Left cardiac atrium (tissue), 4 donors: ENCODE measurements at regions not wholly inside any gene's neighbourhood (a gene's known extent, or its start where the extent isn't known, plus 50 kb on each side); places are given as distances from the start of the nearest gene placed in this dataset.
"Not testable (repeated sequence)": the region's sequence is repeated elsewhere in the genome, so short reads cannot be mapped to it uniquely, and the experiment has no call there.

Experiments
- ATAC-seq, 2 donors: fragments of 200-7000 bp; cut with Tn5 transposase; one replicate each; pipeline ENCODE4 v1.9.1; 2020; ENCODE audit warnings: mild to moderate bottlenecking in 2 of 2, moderate library complexity in 2 of 2
- DNase-seq: peaks from one replicate; pipeline ENCODE4 v3.0.0-alpha.2; 2020
- intact Hi-C, 2 donors: fragments of 100-400 bp; cut with DNase I; formaldehyde crosslinking; loops; one replicate each; pipeline versions ENCODE4 v1.14.1 to v1.15.1; 2022 to 2023
- donor health status: DM: no; HTN: yes; CAD: no.
- donor health status: DM: no; HTN: yes; CAD: no; lungs with severe emphysema.
- donor health status: DM: yes; HTN: yes; CAD: no.
- donor health status: Dilated cardiomyopathy.

DNA sequence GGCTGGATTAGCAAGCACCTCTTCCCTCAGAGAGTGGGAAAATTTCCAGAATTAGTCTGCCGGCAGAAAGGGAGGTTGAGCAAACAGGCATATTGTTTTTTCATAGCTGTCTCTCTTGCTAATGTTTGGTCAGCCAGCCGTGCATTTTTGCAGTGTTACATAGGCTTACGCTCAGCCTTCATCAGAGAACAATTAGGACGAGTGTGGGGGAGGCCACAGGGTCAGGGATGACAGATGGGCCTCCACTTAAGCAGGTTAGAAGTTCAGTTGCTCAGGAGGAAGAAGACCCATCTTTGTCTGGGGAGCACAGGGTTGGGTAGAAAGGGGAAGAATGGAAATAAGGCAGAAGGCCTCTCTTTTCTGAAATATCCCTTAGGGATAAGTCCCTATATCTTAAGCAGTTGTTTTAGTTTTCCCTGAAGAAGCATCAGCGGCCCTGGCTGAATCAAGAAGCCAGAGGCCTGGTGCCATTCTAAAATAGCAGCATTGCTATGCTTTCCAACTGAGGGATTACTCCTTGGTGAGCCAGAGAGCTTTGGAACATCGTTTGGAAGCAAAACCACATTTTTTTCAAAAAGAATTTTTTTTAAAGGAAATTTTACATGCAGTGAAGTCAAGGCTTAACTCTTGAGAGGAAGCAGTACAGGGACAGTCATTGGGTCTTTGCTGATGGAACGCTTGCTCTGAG, 118.8 kb downstream of the SMIM20 start:
- intact Hi-C loops: loop anchor here in 1 of 2 donors (10.0 kb wide), 1 partner anchor 982 kb away; no protein-coding TSS in a partner anchor
- ATAC-seq (peak; percentile 51 to 56), DNase-seq (no peak)

- intact Hi-C loops: loop anchor here in 1 of 2 donors (10.0 kb wide), 1 partner anchor 981 kb away; no protein-coding TSS in a partner anchor
- no peak for DNase-seq
- ATAC-seq: no peak
These were observed 119.4 kb downstream of the SMIM20 start for GRCh38 chr4:26033389-26033788.

- ATAC-seq: no peak
- no peak for DNase-seq
- intact Hi-C loops: loop anchor here in 1 of 2 donors (10.0 kb wide), 1 partner anchor 980 kb away; no protein-coding TSS in a partner anchor
These were observed 120.8 kb downstream of the SMIM20 start for GRCh38 chr4:26034849-26035248.

DNA sequence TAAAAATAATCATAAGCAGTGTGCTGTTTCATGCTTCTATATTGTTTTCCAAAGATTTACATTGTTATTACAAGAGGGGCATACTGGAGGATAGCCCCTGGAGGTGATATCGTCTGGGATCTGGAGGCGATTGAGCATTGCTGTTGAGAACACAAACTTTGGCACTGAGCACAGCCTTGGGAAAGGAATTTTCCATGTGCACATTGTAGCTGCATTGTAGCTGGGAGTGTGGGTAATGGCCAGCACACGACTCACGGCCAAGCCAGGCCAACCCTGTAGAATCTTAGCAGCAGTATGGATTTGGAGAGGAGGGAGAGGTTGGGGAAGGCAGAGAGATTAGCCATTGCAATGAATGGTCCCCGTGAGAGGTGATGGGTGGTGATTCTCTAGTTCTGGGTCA, 121.9 kb downstream of the SMIM20 start:
- ATAC-seq (no peak), DNase-seq (no peak)
- intact Hi-C loops: loop anchor here in 1 of 2 donors (10.0 kb wide), 1 partner anchor 979 kb away; no protein-coding TSS in a partner anchor

DNA sequence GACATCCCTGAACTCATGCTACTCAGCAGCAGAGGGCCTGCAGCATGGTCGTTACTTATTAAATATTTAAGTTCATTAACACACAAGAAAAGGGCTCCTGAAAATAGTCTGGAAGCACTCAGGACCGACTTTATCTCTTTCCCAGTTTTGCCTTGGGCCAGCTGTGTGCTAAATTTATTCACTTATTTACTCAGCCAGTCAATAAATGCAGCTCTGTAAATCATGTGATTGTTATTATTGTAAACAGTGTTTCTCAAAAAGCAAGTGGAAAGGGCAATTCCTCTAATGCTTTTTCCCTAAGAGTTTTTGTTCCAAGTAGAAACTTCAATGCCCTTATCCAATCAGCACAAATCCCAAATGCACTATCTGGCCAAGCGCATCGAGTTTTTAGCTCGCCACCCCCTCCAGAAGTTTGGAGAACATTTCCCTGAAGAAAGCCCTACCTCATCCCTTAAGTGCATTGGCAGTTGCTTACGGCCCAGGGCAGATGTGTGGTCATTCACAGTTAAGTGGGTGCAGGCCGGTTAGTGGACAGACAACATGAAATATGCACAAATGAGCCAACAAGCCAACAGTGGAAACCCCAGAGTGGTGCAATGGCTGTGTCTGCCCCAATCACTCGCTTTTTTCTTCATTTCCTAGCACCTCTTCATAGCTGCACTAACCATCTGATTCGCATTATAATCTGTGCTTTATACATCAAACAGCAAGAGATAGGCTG, 125.8 kb downstream of the SMIM20 start:
- ATAC-seq (no peak), DNase-seq (no peak)
- intact Hi-C loops: loop anchor here in 1 of 2 donors (10.0 kb wide), 1 partner anchor 975 kb away; no protein-coding TSS in a partner anchor

DNA sequence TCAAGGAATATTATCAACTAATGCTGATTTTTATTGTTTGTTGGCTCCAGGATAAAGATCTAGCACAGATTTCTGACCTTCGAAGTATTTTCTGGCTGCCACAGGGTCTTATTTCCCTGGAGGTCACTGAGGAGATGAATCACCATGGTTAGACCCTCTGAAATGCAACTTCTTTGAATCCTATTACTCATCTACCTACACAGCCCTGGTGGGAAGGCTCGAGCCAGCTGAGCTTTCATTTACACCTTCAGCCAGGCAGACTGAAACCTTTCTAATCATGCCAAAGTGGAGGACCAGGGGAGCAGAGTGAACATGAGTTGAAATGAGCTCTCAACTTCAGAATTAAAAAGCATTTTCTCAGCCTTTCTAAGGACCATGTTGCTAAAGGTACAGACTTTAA, 130.5 kb downstream of the SMIM20 start:
- intact Hi-C loops: no loop called here
- DNase-seq (no peak), ATAC-seq (no peak)

- no peak for DNase-seq
- intact Hi-C loops: no loop called here
- no peak for ATAC-seq
These were observed 131.0 kb downstream of the SMIM20 start for GRCh38 chr4:26044983-26045382.

- DNase-seq (no peak), ATAC-seq (no peak)
- intact Hi-C loops: no loop called here
These were observed 133.8 kb downstream of the SMIM20 start for GRCh38 chr4:26047795-26048194.

DNA sequence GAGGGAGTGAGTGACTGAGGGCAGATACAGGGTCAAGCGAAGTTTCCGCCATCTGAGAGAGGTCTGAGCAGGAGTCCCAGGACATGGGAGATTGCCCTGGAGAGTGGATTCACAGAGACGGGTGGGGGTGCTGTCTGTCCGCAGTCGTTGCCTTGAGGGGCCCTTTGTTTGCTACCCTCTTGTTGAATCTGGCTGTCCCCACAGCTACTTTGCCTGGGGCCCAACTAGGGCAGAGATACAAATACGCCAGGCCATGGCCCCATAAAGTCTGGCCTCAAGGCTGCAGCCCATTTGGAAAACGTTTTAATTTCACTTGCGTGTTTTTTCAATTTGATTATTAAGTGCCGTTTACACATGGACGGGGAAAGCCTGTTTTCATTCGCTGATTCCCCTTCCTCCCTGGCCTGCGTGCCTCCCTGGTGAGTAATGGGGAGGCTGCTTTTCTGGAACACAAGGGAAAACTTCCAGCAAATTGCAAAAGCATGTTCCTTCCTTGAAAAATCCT, 134.4 kb downstream of the SMIM20 start:
- ATAC-seq (peak; percentile 89 to 93), DNase-seq (peak; percentile 70)
- intact Hi-C loops: no loop called here

GRCh38 chr4:26048950-26049349, 134.9 kb downstream of the SMIM20 start:
- intact Hi-C loops: no loop called here

DNA sequence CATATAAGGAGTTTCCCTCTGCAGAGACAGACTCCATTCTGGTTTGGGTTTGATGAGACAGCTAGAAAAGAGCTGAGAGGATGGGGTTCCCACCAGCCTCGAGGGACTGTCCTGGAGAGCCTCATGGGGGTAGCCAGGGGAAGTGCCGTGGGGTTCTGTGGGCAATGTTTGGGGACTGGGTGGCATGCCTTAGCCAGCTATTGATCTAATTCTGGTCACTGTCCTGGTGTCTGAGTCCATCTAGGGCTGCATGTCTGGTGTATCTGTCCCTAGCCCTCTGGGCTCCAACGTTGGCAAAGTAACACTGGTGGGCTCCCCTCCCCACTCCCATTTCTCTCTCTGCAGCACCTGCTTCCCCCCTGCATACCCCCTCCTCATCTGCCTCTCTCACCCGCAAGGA, 135.4 kb downstream of the SMIM20 start:
- intact Hi-C loops: no loop called here
- DNase-seq: no peak
- ATAC-seq: no peak

More at GRCh38 chr4:26048950-26049349, 134.9 kb downstream of the SMIM20 start:
- DNase-seq: no peak
- peak in 1 of 2 donors; percentile 15 for ATAC-seq

DNA sequence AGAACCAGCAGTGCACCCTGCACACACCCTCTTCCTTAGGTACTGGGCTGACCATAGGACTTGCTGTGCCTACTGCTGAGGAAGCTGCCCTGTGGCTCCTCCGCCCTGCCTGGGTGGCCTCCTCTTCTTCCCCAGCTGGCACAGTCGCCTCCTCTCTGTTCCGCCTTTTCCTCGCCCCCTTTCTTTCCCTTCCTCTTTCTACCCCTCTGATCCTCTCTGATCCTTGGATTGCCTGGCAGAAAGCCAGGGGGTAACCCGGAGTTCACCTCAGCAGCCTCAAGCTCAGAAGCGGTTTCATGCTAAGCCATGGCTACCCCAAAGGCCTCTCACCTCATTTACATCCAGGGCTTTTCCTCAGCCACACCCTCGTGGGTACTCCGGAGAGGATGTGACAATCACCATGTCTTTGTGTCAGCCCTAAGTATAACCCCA, 136.2 kb downstream of the SMIM20 start:
- ATAC-seq (peak in 1 of 2 donors; percentile 75), DNase-seq (peak; percentile 62)
- intact Hi-C loops: no loop called here

DNA sequence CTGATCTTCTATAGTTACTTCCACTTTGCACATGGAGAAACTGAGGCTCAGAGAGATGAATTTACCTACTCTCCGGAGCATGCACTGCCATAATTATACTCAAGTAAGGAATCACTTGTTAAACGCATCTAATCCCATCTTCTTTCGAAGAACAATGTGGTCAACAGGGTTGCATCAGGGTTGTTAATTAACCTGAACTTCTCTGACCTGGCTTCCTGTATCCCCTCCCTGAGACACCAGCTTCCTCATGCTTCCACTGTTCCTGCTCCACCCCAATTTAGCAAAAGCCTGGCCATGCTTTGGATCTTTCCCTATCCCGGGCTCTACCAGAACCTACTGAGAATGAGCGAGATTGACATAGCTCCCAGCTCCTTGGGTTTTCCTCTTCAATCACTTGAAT, 136.7 kb downstream of the SMIM20 start:
- ATAC-seq (no peak), DNase-seq (no peak)
- intact Hi-C loops: no loop called here

DNA sequence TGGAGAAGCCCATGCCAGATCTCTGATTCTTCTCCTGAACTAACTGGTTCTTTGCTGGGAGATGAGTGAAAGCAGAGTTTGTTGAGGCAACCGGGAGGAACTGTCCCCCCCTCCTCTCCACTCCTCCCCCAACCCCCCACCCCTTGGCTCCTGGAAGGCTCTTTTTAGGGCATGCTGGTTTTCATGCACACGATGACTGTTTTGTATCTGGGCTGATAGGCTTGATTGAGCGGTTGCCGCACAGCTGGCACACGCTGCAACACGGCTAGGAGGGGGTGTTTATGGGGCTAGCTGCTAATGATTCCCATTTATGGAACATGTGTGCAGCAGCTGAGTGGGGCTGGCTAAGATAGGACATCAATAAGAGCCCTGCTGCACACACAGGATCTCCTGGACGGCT, 137.2 kb downstream of the SMIM20 start:
- ATAC-seq (no peak), DNase-seq (no peak)
- intact Hi-C loops: no loop called here

DNA sequence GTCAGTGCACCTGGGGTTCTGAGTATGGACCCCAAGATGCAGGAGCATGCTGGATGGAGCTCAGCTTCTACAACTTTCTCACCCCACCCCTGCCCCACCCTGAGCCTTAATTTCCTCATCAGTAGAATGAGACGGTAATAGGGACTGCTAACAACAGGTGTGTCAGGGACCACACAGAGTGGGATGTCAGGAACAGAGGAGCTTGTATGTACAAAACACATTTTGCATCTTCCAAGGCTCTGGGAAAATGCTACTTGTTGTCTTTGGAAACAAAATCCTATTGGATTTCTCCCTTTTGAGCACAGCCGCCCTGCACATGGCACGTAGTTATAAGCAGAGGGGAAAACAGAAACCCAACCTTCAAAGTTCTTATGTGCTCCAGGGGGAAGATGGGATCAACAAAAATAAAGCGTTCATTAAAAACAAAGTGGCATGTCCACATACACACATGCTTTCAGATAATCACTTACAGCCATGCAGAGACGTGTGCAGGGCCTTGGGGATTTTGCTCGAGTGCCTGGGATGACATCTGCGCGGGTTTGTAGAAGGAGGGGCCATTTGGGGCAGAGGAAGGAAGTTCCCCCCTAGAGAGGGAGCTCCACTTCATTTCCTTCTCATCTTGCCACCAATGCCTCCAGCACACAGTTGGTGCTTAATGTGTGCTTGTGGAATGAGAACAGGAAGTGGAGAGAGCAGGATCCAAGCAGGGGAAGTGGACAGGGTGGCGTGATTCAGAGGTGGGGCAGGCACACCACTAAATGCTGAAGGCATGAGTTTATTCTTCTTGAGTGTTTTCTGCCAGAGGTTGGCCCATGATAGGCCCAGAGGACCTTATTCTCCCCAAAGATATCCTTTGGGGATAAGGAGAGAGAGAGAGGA, 138.9 kb downstream of the SMIM20 start:
- peak in 1 of 2 donors; percentile 10 for ATAC-seq
- no peak for DNase-seq
- intact Hi-C loops: no loop called here

DNA sequence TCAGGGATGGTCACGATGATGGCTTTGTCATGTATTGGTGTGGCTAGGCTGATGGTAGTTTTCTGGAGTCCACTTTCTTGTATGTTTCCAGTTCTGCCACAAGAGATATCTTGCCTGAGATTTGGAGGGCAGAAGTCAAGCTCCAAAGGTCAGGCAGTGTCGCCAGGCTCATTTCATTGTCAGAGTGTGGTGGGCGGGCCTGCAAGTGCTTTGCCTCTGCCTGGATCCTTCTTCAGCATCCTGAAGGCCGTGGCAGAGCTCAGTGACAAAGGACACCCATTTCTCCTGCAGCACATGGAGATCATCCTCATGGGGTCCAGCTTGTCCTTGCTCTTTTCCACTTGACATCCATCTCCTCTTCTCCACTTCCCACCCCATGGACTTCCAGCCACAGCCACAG, 139.7 kb downstream of the SMIM20 start:
- DNase-seq: no peak
- ATAC-seq: no peak
- intact Hi-C loops: no loop called here

- DNase-seq (no peak), ATAC-seq (no peak)
- intact Hi-C loops: no loop called here
These were observed 141.8 kb downstream of the SMIM20 start for GRCh38 chr4:26055855-26056254.

DNA sequence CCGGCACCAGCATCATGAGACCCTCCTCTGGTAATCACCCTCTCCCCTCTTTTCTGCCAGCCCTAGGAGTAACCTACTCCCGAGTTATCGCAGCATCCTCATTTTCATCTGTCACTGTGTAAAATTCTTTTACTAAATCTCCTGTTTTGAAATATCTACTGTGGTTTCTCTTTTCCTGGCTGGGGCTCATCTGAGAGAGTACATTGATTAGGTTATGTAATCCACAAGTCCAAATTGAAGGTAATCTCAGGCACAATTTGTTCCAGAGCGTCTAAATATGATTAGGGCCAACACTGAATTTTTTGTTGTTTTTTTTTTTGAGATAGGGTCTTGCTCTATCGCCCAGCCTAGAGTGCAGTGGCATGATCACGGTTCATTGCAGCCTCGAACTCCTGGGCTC, 142.4 kb downstream of the SMIM20 start:
- DNase-seq (no peak), ATAC-seq (no peak)
- intact Hi-C loops: no loop called here

- ATAC-seq, DNase-seq, intact Hi-C loops: not testable (repeated sequence)
These were observed 143.8 kb downstream of the SMIM20 start for GRCh38 chr4:26057839-26058238.
